Epithelial cell of prostate (primary cell): ENCODE measurements at regions not wholly inside any gene's neighbourhood (a gene's known extent, or its start where the extent isn't known, plus 50 kb on each side); places are given as distances from the start of the nearest gene placed in this dataset.

Experiments used
- DNase-seq: peaks from one replicate; pipeline ENCODE4 v3.0.0-alpha.2; 2011; ENCODE audit warnings: low read depth, low spot score
- H3K27ac ChIP-seq: fragments of 450-650 bp; 2 replicates; pipeline ENCODE4 v1.5.1; 2017; ENCODE audit warnings: mild to moderate bottlenecking

GRCh38 chrX:110430293-110431076, 71.8 kb downstream of the RTL9 start:
- H3K27ac ChIP-seq, result no peak overlapping the region
- DNase-seq, result no peak

GRCh38 chrX:110432091-110432905, 73.7 kb downstream of the RTL9 start:
- H3K27ac ChIP-seq, result no peak overlapping the region

GRCh38 chrX:110432906-110433215, 74.2 kb downstream of the RTL9 start:
- no peak overlapping the region for H3K27ac ChIP-seq
- no peak for DNase-seq

More at GRCh38 chrX:110432091-110432905, 73.7 kb downstream of the RTL9 start:
- no peak for DNase-seq

- no peak overlapping the region for H3K27ac ChIP-seq
- no peak for DNase-seq
Measured at GRCh38 chrX:110435196-110435595, 76.5 kb downstream of the RTL9 start.

- H3K27ac ChIP-seq, result no peak overlapping the region
- no peak for DNase-seq
Measured at GRCh38 chrX:110436523-110436922, 77.9 kb downstream of the RTL9 start.

- no peak overlapping the region for H3K27ac ChIP-seq
- DNase-seq, result no peak
Measured at GRCh38 chrX:110437686-110438085, 79.0 kb downstream of the RTL9 start.

- DNase-seq, result no peak
- H3K27ac ChIP-seq, result no peak overlapping the region
Measured at GRCh38 chrX:110440016-110440805, 81.6 kb downstream of the RTL9 start.

- DNase-seq, result no peak
Measured at GRCh38 chrX:110442635-110443034, 84.0 kb downstream of the RTL9 start.

GRCh38 chrX:110444996-110445395, 86.3 kb downstream of the RTL9 start:
- DNase-seq, result no peak
- no peak overlapping the region for H3K27ac ChIP-seq

More at GRCh38 chrX:110442635-110443034, 84.0 kb downstream of the RTL9 start:
- no peak overlapping the region for H3K27ac ChIP-seq

- no peak overlapping the region for H3K27ac ChIP-seq
- no peak for DNase-seq
Measured at GRCh38 chrX:110448459-110448858, 89.8 kb downstream of the RTL9 start.

GRCh38 chrX:110449312-110449711, 90.7 kb downstream of the RTL9 start:
- DNase-seq, result no peak

GRCh38 chrX:110450050-110450449, 91.4 kb downstream of the RTL9 start:
- DNase-seq, result no peak
- no peak overlapping the region for H3K27ac ChIP-seq

More at GRCh38 chrX:110449312-110449711, 90.7 kb downstream of the RTL9 start:
- H3K27ac ChIP-seq, result no peak overlapping the region

GRCh38 chrX:110454336-110454735, 95.7 kb downstream of the RTL9 start:
- no peak overlapping the region for H3K27ac ChIP-seq
- no peak for DNase-seq

- DNase-seq, result no peak
- no peak overlapping the region for H3K27ac ChIP-seq
Measured at GRCh38 chrX:110462957-110463356, 104.3 kb downstream of the RTL9 start.

- H3K27ac ChIP-seq, result no peak overlapping the region
- DNase-seq, result no peak
Measured at GRCh38 chrX:110466790-110467189, 108.1 kb downstream of the RTL9 start.

- no peak overlapping the region for H3K27ac ChIP-seq
- DNase-seq, result no peak
Measured at GRCh38 chrX:110472265-110472664, 113.6 kb downstream of the RTL9 start.

- DNase-seq, result no peak
- H3K27ac ChIP-seq, result no peak overlapping the region
Measured at GRCh38 chrX:110477593-110478228, 119.1 kb downstream of the RTL9 start.

- DNase-seq, result no peak
Measured at GRCh38 chrX:110491846-110492620, 133.4 kb downstream of the RTL9 start.

GRCh38 chrX:110504947-110505346, 146.3 kb downstream of the RTL9 start:
- no peak for DNase-seq

More at GRCh38 chrX:110491846-110492620, 133.4 kb downstream of the RTL9 start:
- H3K27ac ChIP-seq, result no peak overlapping the region

More at GRCh38 chrX:110504947-110505346, 146.3 kb downstream of the RTL9 start:
- no peak overlapping the region for H3K27ac ChIP-seq
